GM19238 (cell line): ENCODE measurements at regions not wholly inside any gene's neighbourhood (a gene's known extent, or its start where the extent isn't known, plus 50 kb on each side); places are given as distances from the start of the nearest gene placed in this dataset.

ENCODE experiments used
- DNase-seq: peaks from one replicate; pipeline ENCODE4 v3.0.0; 2011; ENCODE audit warnings: low spot score; ENCODE audit not compliant: insufficient read length

GRCh38 chr11:19595840-19596751 lies 116.5 kb upstream of the NAV2 start:
- DNase-seq: no peak

DNA sequence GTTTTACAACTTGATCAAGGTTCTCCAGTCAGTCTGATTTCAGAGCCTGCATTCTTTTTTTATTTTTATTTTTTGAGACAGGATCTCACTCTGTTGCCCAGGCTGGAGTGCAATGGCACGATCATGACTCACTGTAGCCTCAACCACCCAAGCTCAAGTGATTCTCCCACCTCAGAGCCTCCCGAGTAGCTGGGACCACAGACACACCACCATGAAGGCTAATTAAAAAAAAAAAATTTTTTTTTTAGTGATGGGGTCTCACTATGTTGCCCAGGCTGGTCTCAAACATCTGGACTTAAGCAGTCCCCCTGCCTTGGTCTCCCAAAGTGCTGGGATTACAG lies 117.2 kb upstream of the NAV2 start:
- DNase-seq: no peak

GRCh38 chr11:19594326-19594725 lies 118.3 kb upstream of the NAV2 start:
- no peak for DNase-seq

DNA sequence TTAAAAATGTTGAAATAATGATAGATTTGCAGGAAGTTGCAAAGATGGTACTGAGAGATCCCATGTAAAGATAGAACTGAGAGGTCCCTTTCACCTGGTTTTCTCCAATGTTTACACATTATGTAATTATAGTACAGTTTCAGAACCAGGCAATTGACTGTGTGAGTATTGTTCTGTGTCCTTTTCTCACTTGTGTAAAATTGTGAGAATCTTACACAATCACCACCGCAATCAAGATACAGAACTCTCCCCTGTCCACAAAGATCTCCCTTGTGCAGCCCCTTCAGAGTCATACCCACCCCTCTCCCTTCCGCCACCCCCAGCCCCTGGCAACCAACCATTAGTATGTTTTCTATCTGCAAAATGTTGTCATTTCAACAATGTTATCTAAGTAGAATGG lies 119.8 kb upstream of the NAV2 start:
- no peak for DNase-seq

- DNase-seq: no peak
Observed at GRCh38 chr11:19589567-19590260, 122.9 kb upstream of the NAV2 start.

DNA sequence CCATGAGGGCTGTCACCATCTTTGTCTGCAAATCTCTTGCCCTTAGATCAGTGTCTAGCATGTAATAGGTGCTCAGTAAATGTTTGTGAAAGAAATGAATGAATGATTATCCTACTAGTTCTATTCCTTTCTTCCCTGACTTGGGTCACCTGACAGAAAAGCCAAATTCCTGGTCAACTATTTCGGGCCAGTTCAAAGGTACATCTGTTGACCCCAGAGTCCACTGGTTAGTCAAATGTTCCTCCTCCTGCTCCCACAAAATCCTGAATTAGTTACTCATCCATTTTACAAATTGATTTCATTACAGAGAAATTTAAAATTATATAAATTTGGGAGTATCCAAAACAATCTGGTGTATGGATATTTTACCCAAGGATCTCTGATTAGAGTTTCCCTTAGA lies 124.7 kb upstream of the NAV2 start:
- DNase-seq: no peak

GRCh38 chr11:19580646-19581045 lies 132.0 kb upstream of the NAV2 start:
- no peak for DNase-seq

DNA sequence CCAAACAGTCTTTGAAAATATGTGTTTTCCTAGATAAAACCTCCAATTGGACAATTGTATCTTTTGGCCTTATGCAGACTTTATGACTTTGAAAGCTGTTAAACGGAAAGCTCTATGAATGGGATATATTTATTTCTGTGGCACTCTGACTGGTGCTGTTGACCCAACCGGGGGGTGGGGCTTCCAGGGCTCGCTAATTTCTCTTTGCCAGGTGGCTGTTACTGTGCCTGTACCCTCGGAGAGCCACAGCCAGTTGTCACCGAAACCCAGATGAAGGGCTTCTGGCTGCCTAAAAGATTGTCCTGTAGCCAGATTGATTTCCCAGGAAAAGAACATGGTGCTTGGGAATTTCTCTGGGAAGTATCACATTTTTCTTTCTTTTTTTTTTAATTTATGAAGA lies 132.7 kb upstream of the NAV2 start:
- no peak for DNase-seq

GRCh38 chr11:19578871-19579270 lies 133.8 kb upstream of the NAV2 start:
- no peak for DNase-seq

DNA sequence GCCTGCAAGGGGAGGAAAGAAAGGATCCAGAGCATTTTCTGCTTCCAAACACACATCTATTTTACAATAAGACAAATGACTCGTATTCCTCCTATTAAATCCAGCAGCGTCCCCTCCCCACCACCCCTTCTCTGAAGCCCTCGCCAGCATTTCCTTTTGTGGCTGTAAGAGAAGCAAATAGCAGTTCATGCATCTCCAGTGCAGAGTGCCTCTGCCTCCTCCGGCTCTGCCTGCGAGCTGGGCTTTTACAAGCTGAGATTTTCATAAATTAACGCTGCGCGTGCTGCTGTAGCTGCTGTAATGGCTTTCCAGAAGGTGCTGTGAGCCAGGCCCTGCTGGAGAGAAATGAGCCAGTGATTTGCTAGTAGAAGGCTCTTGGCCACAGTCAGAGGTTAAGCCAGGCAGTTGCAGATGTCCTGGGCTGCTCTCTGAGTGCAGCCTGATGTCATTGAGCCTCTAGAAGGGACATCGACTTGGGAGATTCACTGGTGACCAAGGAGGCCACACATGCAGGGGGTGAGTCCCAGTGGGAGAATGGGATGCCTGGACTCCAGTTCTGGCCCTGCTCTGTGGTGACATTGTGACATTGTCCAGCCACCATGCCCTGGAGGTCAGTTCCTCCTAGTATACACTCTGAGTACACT lies 134.5 kb upstream of the NAV2 start:
- no peak for DNase-seq

GRCh38 chr11:19577391-19577975 lies 135.2 kb upstream of the NAV2 start:
- no peak for DNase-seq

DNA sequence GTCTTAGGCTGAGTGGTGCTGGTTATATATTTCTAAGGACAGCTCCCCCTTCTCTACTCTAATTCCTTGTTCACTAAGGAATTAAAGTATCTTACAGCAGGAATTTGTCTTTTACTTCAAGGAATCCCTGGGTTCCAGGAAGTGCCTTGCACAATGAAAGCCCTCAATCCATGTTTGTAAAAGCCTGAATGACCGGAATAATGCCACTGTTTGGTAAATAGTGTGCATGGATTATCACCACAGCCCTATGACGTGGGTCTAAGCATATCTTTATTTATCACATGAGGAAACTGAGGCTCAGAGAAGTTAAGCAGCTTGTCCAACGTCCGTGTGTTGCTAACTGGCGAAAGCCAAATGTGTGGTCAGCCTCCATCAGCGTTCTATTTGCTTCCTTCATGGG lies 135.7 kb upstream of the NAV2 start:
- DNase-seq: no peak

- DNase-seq: no peak
Observed at GRCh38 chr11:19576054-19576453, 136.6 kb upstream of the NAV2 start.

- DNase-seq: no peak
Observed at GRCh38 chr11:19574916-19575315, 137.7 kb upstream of the NAV2 start.

GRCh38 chr11:19573666-19574065 lies 139.0 kb upstream of the NAV2 start:
- no peak for DNase-seq

DNA sequence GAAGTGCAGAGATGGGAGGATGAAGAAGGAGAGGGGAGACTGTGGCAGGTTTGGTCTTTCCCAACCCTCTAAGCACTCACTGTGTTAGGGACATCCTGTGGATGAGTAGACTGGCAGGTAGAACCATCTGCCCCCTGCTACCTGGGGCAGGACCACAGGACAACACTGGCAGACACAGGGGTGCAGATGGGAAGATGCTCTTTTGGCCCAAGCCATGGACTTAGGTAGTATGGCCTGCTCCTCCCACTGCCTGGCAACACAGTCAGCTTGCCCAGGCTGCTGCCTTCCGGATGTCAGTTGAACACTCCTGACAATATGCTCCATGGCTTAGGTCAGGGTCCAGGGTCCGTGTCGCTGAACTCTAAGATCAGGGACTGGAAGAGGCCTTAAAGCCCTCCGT lies 140.7 kb upstream of the NAV2 start:
- DNase-seq: no peak

DNA sequence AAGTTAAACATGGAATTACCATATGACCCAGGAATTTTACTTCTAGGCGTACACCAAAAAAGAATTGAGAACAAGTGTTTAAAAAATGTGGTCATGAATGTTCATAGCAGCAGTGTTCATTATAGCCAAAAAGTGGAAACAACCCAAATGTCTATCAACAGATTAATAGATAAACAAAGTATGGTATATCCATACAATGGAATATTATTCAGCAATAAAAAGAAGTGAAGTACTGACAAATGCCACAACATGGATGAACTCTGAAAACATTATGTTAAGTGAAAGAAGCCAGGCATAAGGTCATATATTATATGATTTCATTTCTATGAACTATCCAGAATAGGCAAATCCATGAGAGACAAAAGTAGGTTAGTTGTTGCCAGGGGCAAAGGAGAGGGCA lies 141.7 kb upstream of the NAV2 start:
- DNase-seq: no peak

GRCh38 chr11:19567996-19568395 lies 144.6 kb upstream of the NAV2 start:
- DNase-seq: no peak

GRCh38 chr11:19566583-19567379 lies 145.9 kb upstream of the NAV2 start:
- no peak for DNase-seq

GRCh38 chr11:19565639-19566038 lies 147.0 kb upstream of the NAV2 start:
- no peak for DNase-seq

- no peak for DNase-seq
Observed at GRCh38 chr11:19562156-19562555, 150.5 kb upstream of the NAV2 start.
